AG04450 (cell line): ENCODE measurements at regions not wholly inside any gene's neighbourhood (a gene's known extent, or its start where the extent isn't known, plus 50 kb on each side); places are given as distances from the start of the nearest gene placed in this dataset.

ENCODE experiments used
- CTCF ChIA-PET: fragments of 300-600, 350-600 bp; formaldehyde crosslinking; extraction: SDS; loops from one replicate; lab custom pipeline; 2022; ENCODE audit warnings: antibody characterized with exemption, inconsistent platforms; lab: Charles Lee
- POLR2A ChIA-PET: fragments of 350-600 bp; formaldehyde crosslinking; extraction: SDS; loops from one replicate; lab custom pipeline; 2021; ENCODE audit warnings: antibody characterized with exemption, inconsistent platforms; lab: Yijun Ruan, JAX
- DNase-seq: peaks from one replicate; pipeline ENCODE4 v3.0.0-alpha.2; 2011; ENCODE audit warnings: low read depth, low spot score
- H3K27ac ChIP-seq: one replicate; pipeline ENCODE4 v1.5.1; 2012; ENCODE audit warnings: low read depth, low read length, control low read depth
- H3K27me3 ChIP-seq: one replicate; pipeline ENCODE4 v1.6.0; 2012; ENCODE audit warnings: low read length; ENCODE audit not compliant: control insufficient read depth, insufficient read depth
- H3K4me3 ChIP-seq: 2 replicates; pipeline ENCODE4 v1.5.1; 2011; ENCODE audit warnings: mild to moderate bottlenecking, low read depth, low read length, control low read depth
- H3K9me3 ChIP-seq: 2 replicates; pipeline ENCODE4 v1.5.1; 2012; ENCODE audit warnings: low read length; ENCODE audit not compliant: control insufficient read depth, insufficient read depth
- CTCF ChIP-seq: IDR thresholded peaks from 2 replicates; pipeline ENCODE4 v1.5.1; 2011; ENCODE audit warnings: low read depth, low read length, control low read depth, inconsistent platforms

DNA sequence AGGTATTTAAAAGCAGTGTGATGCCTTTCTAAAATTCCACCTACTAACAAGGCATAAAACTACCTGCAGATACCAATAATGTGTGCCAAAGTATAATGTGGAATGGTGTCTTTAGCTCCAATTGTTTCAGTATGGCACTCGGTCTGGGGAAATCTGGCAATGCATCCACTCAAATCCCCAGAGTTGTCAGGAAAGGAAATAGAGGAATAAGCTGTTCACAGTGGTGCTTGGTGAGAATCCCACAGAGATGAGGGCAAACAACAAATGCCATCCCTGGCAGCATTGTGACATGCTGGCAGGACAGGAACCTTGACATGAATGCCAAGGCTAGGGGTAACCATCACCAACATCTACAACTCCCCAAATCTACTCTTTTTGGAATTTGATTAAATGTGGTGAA lies 240.7 kb downstream of the BARHL2 start:
- Histone ChIP-seq H3K27ac (no peak overlapping the region), H3K9me3 (no peaks in the 10 kb centered on the region), H3K4me3 (no peak overlapping the region), H3K27me3 (no peaks in the 10 kb centered on the region)
- no peak for DNase-seq
- TF ChIP-seq CTCF: no peak
- ChIA-PET POLR2A (no interaction called here), CTCF (interaction anchor here (0.6 to 0.7 kb wide), 2 partner anchors 71 to 325 kb away, joined by 3 to 4 read pairs; no protein-coding TSS in a partner anchor)

DNA sequence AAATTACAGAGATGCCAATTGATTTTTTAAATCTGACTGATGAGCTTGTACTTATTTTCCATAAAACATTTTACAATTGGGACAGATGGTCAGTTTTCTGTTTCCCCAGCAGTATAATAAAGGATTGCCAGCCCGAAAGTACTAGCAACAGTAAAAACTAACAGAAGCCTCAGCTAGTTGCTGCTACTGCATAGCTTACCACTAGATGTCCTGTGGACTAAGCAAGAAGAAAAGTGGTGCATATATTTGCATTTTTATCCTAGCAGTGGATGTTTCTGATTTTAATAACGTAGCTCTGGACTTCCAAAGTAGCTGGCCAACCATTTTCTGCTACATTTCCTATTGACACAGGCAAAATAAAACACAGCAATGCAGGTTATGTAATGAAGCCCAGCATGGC lies 241.5 kb downstream of the BARHL2 start:
- H3K27ac ChIP-seq: no peak overlapping the region
- CTCF ChIA-PET: interaction anchor here (0.7 to 1.1 kb wide), 2 partner anchors 10 to 102 kb away, joined by 3 to 8 read pairs; no protein-coding TSS in a partner anchor
- TF ChIP-seq CTCF: peak; percentile 23; the same call in 1 of the 2 replicates
- DNase-seq: no peak
- no peaks in the 10 kb centered on the region for H3K27me3 ChIP-seq
- POLR2A ChIA-PET: no interaction called here
- H3K9me3 ChIP-seq: no peaks in the 10 kb centered on the region
- no peak overlapping the region for H3K4me3 ChIP-seq

- no peak overlapping the region for H3K4me3 ChIP-seq
- H3K27me3 ChIP-seq: no peaks in the 10 kb centered on the region
- no peak for TF ChIP-seq CTCF
- CTCF ChIA-PET: interaction anchor here (0.5 to 1.1 kb wide), 2 partner anchors 9 to 207 kb away, joined by 3 read pairs; no protein-coding TSS in a partner anchor
- H3K27ac ChIP-seq: no peak overlapping the region
- DNase-seq: no peak
- POLR2A ChIA-PET: no interaction called here
- no peaks in the 10 kb centered on the region for H3K9me3 ChIP-seq
Observed at GRCh38 chr1:90474731-90475130, 242.4 kb downstream of the BARHL2 start.

- TF ChIP-seq CTCF: no peak
- Histone ChIP-seq H3K27me3 (no peaks in the 10 kb centered on the region), H3K4me3 (no peak overlapping the region), H3K27ac (no peak overlapping the region), H3K9me3 (no peaks in the 10 kb centered on the region)
- ChIA-PET POLR2A (no interaction called here), CTCF (no interaction called here)
- DNase-seq: no peak
Observed at GRCh38 chr1:90474158-90474557, 242.9 kb downstream of the BARHL2 start.

- DNase-seq: no peak
- H3K27ac ChIP-seq: no peak overlapping the region
- POLR2A ChIA-PET: no interaction called here
- H3K27me3 ChIP-seq: no peaks in the 10 kb centered on the region
- no peak for TF ChIP-seq CTCF
- CTCF ChIA-PET: no interaction called here
- no peak overlapping the region for H3K4me3 ChIP-seq
- no peaks in the 10 kb centered on the region for H3K9me3 ChIP-seq
Observed at GRCh38 chr1:90472775-90473174, 244.3 kb downstream of the BARHL2 start.
